GM12878 (cell line): ENCODE measurements at regions not wholly inside any gene's neighbourhood (a gene's known extent, or its start where the extent isn't known, plus 50 kb on each side); places are given as distances from the start of the nearest gene placed in this dataset.

ENCODE experiments used
- ATAC-seq: fragments of 200-7000 bp; cut with Tn5 transposase; 3 replicates; pipeline ENCODE4 v1.9.1; 2020; ENCODE audit warnings: mild to moderate bottlenecking, moderate library complexity
- BruUV-seq: library from RNA; stranded (reverse); fragments of 400-500 nt; replicated peaks from 2 replicates; lab custom pipeline; 2021; lab: Mats Ljungman, UMichigan
- CTCF ChIA-PET: fragments of 300-600 bp; sonication (Branson Sonifier 250); formaldehyde crosslinking; extraction: SDS; loops from one replicate; lab custom pipeline; 2021; ENCODE audit warnings: inconsistent platforms; lab: Yijun Ruan, JAX
- POLR2A ChIA-PET: fragments of 350-600 bp; formaldehyde crosslinking; extraction: SDS; loops from one replicate; lab custom pipeline; 2021; ENCODE audit warnings: inconsistent platforms; lab: Charles Lee
- RAD21 ChIA-PET: fragments of 300-600 bp; sonication (Branson Sonifier 250); formaldehyde crosslinking; loops from one replicate; lab custom pipeline; 2023; ENCODE audit warnings: antibody characterized with exemption; ENCODE audit not compliant: unreplicated experiment; lab: Charles Lee
- SMC1A ChIA-PET: fragments of 300-600 bp; sonication (Branson Sonifier 250); formaldehyde crosslinking; loops from one replicate; lab custom pipeline; 2023; ENCODE audit not compliant: unreplicated experiment, uncharacterized antibody; lab: Charles Lee
- DNase-seq: peaks from one replicate; pipeline ENCODE4 v3.0.0-alpha.2; 2011; ENCODE audit warnings: low read depth, low spot score
- FAIRE-seq: peaks from 3 replicates; lab custom pipeline; 2011; peaks lifted over from hg19 to GRCh38; lab: Jason Lieb, UNC
- H2AFZ ChIP-seq: 2 replicates; pipeline ENCODE4 v1.6.0; 2011; ENCODE audit warnings: low read depth, low read length, control low read depth; ENCODE audit not compliant: control insufficient read depth
- H3K27ac ChIP-seq: 2 replicates; pipeline ENCODE4 v1.5.1; 2011; ENCODE audit warnings: control low read depth; ENCODE audit not compliant: control insufficient read depth, insufficient read depth
- H3K27me3 ChIP-seq, 2 experiments: replicated peaks in 1 of 2; 2 replicates each; pipeline versions ENCODE4 v1.6.0 to v1.6.1; 2011; ENCODE audit warnings: low read length in 1 of 2; ENCODE audit not compliant: control insufficient read depth in 2 of 2, insufficient read depth in 2 of 2
- H3K36me3 ChIP-seq, 2 experiments: 2 replicates each; pipeline ENCODE4 v1.5.1; 2011; ENCODE audit warnings: low read length in 1 of 2; ENCODE audit not compliant: control insufficient read depth in 2 of 2, insufficient read depth in 2 of 2
- H3K4me1 ChIP-seq: 2 replicates; pipeline ENCODE4 v1.6.1; 2011; ENCODE audit warnings: mild to moderate bottlenecking, low read length, moderate library complexity, mixed read lengths; ENCODE audit not compliant: control insufficient read depth, insufficient read depth
- H3K4me2 ChIP-seq: 2 replicates; pipeline ENCODE4 v1.6.0; 2011; ENCODE audit warnings: control low read depth; ENCODE audit not compliant: control insufficient read depth, insufficient read depth
- H3K4me3 ChIP-seq: fragments of 200-600 bp; sonication (generic); 2 replicates; pipeline ENCODE4 v1.5.1; 2016
- H3K79me2 ChIP-seq: 2 replicates; pipeline ENCODE4 v1.6.0; 2011; ENCODE audit warnings: low read length; ENCODE audit not compliant: control insufficient read depth, insufficient read depth
- H3K9ac ChIP-seq: 2 replicates; pipeline ENCODE4 v1.8.0; 2011; ENCODE audit warnings: low read length, control low read depth, mixed read lengths; ENCODE audit not compliant: control insufficient read depth, insufficient read depth
- H3K9me3 ChIP-seq: replicated peaks from 3 replicates; pipeline ENCODE4 v1.5.1; 2011; ENCODE audit warnings: mild to moderate bottlenecking, low read length; ENCODE audit not compliant: control insufficient read depth, insufficient read depth
- H4K20me1 ChIP-seq: 2 replicates; pipeline ENCODE4 v1.6.0; 2011; ENCODE audit not compliant: control insufficient read depth, insufficient read depth
- BRCA1 ChIP-seq: IDR thresholded peaks from 2 replicates; pipeline ENCODE4 v1.6.1; 2011; ENCODE audit warnings: low read depth, low read length, improper control_type of control experiment
- E4F1 ChIP-seq: fragments of 450-650 bp; IDR thresholded peaks from 2 replicates; pipeline ENCODE4 v1.6.1; 2018; ENCODE audit warnings: borderline replicate concordance, mild to moderate bottlenecking; ENCODE audit not compliant: partially characterized antibody
- NR2C1 ChIP-seq: fragments of 450-650 bp; IDR thresholded peaks from 2 replicates; pipeline ENCODE4 v1.6.1; 2017; ENCODE audit warnings: antibody characterized with exemption, mild to moderate bottlenecking, moderate library complexity
- WGBS: methylation state at CpG from one replicate; pipeline ENCODE4 v1.1.6; 2016; ENCODE audit warnings: low lambda C conversion rate; ENCODE audit not compliant: insufficient replicate concordance, insufficient coverage; ENCODE audit errors: missing lambda C conversion rate; 5-methylcytosine and 5-hydroxymethylcytosine counted together
- in situ Hi-C: fragments of 300-500 bp; cut with MboI; formaldehyde crosslinking; loops from 9 replicates; pipeline ENCODE4 v1.14.3; 2018; ENCODE audit warnings: mixed read lengths
- intact Hi-C: fragments of 100-400 bp; cut with micrococcal nuclease; formaldehyde crosslinking; loops from one replicate; pipeline ENCODE4 v1.14.2; 2022; ENCODE audit not compliant: unreplicated experiment

DNA sequence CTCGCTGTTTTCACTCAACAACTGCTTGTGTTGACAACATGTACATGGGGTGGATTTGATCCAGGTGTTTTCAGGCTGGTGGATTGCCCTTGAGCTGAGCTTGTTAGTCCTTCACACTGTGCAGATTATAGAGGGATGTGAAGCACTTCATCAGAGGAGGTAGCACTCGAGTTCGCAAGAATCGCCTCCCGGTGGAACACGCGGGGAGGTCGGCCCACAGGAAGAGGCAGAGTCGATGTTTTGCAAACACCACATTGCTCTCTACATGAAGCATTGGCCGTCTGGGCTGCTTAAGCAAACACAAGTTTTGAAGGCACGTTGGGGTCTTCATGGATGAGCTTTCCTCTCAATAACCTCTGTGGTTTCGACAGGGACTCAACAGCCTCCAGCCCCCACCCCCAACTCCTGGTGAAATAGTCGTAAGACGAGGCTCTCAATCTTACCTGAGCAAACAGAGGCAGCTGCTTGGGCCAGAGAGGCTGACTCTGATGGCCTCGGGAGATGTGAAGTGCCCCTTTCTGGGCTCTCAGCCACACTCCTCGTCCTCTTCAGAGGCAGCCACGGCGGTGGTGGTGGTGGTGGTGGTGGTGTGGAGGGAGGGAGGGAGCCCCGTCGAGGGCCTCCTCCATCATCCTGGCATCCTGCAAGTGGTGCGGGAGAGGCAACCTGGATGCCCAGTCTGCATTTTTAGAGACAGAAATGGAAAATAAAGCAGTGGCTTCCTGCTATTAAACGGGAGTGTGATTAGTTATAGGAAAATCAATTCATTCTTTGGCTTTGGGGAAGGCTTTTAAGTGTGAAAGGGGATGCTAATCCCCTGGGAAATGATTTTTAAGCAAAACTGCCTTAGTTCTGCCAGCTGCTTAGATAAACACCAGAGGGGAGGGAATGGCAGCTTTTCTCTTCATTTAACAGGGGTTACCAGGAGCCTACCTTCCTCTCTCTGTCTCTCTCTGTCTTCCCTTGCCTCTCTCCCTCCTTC, 552.5 kb upstream of the EEF2KMT start:
- RAD21 ChIA-PET, result no interaction called here
- ATAC-seq, result no peak
- FAIRE-seq, result no peak
- SMC1A ChIA-PET, result no interaction called here
- H3K4me2 ChIP-seq, result no peak overlapping the region
- no peak overlapping the region for H2AFZ ChIP-seq
- WGBS, result 28% methylated on average over 18 of the region's 22 CpGs
- intact Hi-C loops (no loop called here), in situ Hi-C loops (no loop called here)
- no TSS peak for BruUV-seq
- no peaks in the 10 kb centered on the region for H3K27me3 ChIP-seq
- H3K79me2 ChIP-seq, result no peaks in the 10 kb centered on the region
- no peak for TF ChIP-seq E4F1
- TF ChIP-seq BRCA1, result no peak
- TF ChIP-seq NR2C1, result no peak
- no peak overlapping the region for H3K9ac ChIP-seq
- no peaks in the 10 kb centered on the region for H3K4me1 ChIP-seq
- POLR2A ChIA-PET, result no interaction called here
- no peaks in the 10 kb centered on the region for H4K20me1 ChIP-seq
- no peak overlapping the region for H3K4me3 ChIP-seq
- no peaks in the 10 kb centered on the region; the same call in 2 of the 3 replicates for H3K9me3 ChIP-seq
- no peak overlapping the region for H3K27ac ChIP-seq
- DNase-seq, result no peak
- CTCF ChIA-PET, result no interaction called here
- H3K36me3 ChIP-seq, result no peaks in the 10 kb centered on the region
